H9 (cell line): ENCODE measurements at regions not wholly inside any gene's neighbourhood (a gene's known extent, or its start where the extent isn't known, plus 50 kb on each side); places are given as distances from the start of the nearest gene placed in this dataset.

Source experiments
- DNase-seq: peaks from one replicate; pipeline ENCODE4 v3.0.0-alpha.2; 2017
- H2AFZ ChIP-seq: one replicate; pipeline ENCODE4 v1.6.1; 2013; ENCODE audit warnings: mild to moderate bottlenecking, low read length, control low read depth, moderate library complexity
- H2AK5ac ChIP-seq: 2 replicates; pipeline ENCODE4 v1.6.1; 2013; ENCODE audit warnings: low read length, control low read depth, mixed read lengths; ENCODE audit not compliant: insufficient read length
- H2BK120ac ChIP-seq: one replicate; pipeline ENCODE4 v1.6.1; 2013; ENCODE audit warnings: low read depth, mild to moderate bottlenecking, low read length, control low read depth, inconsistent platforms; ENCODE audit not compliant: poor library complexity, severe bottlenecking
- H2BK12ac ChIP-seq: 2 replicates; pipeline ENCODE4 v1.6.1; 2013; ENCODE audit warnings: low read length, control low read depth, mixed read lengths, low read depth; ENCODE audit not compliant: insufficient read length
- H2BK15ac ChIP-seq: 2 replicates; pipeline ENCODE4 v1.6.1; 2013; ENCODE audit warnings: low read depth, low read length, control low read depth
- H2BK20ac ChIP-seq: one replicate; pipeline ENCODE4 v1.6.1; 2013; ENCODE audit warnings: low read depth, mild to moderate bottlenecking, low read length, control low read depth, inconsistent platforms; ENCODE audit not compliant: poor library complexity, severe bottlenecking
- H2BK5ac ChIP-seq: 2 replicates; pipeline ENCODE4 v1.6.1; 2013; ENCODE audit warnings: low read length, control low read depth, mixed read lengths; ENCODE audit not compliant: insufficient read length
- H3K14ac ChIP-seq: 2 replicates; pipeline ENCODE4 v1.6.1; 2013; ENCODE audit warnings: low read length, control low read depth; ENCODE audit not compliant: insufficient read depth
- H3K18ac ChIP-seq: 2 replicates; pipeline ENCODE4 v1.6.1; 2013; ENCODE audit warnings: low read depth, mild to moderate bottlenecking, mixed read lengths, low read length, control low read depth; ENCODE audit not compliant: insufficient read length
- H3K23ac ChIP-seq: 2 replicates; pipeline ENCODE4 v1.6.1; 2013; ENCODE audit warnings: low read length, control low read depth, mixed read lengths, low read depth; ENCODE audit not compliant: insufficient read length
- H3K23me2 ChIP-seq: 2 replicates; pipeline ENCODE4 v1.6.1; 2013; ENCODE audit warnings: low read depth, mild to moderate bottlenecking, mixed read lengths, low read length, control low read depth; ENCODE audit not compliant: insufficient read length, poor library complexity, severe bottlenecking
- H3K27ac ChIP-seq: 2 replicates; pipeline ENCODE4 v1.5.1; 2013; ENCODE audit warnings: low read length, control low read depth, mixed read lengths, low read depth; ENCODE audit not compliant: insufficient read length
- H3K27me3 ChIP-seq: 2 replicates; pipeline ENCODE4 v1.6.1; 2013; ENCODE audit warnings: low read length, control low read depth, inconsistent platforms; ENCODE audit not compliant: insufficient read depth
- H3K4ac ChIP-seq: 2 replicates; pipeline ENCODE4 v1.6.1; 2013; ENCODE audit warnings: low read depth, mild to moderate bottlenecking, control low read depth, inconsistent platforms, low read length, moderate library complexity
- H3K4me1 ChIP-seq: 2 replicates; pipeline ENCODE4 v1.6.1; 2013; ENCODE audit warnings: low read length, control low read depth, inconsistent platforms; ENCODE audit not compliant: insufficient read depth
- H3K4me2 ChIP-seq: 2 replicates; pipeline ENCODE4 v1.6.1; 2013; ENCODE audit warnings: low read length, control low read depth, mixed read lengths; ENCODE audit not compliant: insufficient read length, insufficient read depth
- H3K56ac ChIP-seq: 2 replicates; pipeline ENCODE4 v1.6.1; 2013; ENCODE audit warnings: low read depth, mild to moderate bottlenecking, mixed read lengths, low read length, control low read depth; ENCODE audit not compliant: insufficient read length
- H3K79me1 ChIP-seq: 2 replicates; pipeline ENCODE4 v1.6.1; 2013; ENCODE audit warnings: low read depth, mild to moderate bottlenecking, moderate library complexity, low read length, control low read depth, inconsistent platforms; ENCODE audit not compliant: insufficient read depth, poor library complexity, severe bottlenecking
- H3K79me2 ChIP-seq: 2 replicates; pipeline ENCODE4 v1.6.1; 2013; ENCODE audit warnings: low read length, control low read depth, inconsistent platforms; ENCODE audit not compliant: insufficient read depth
- H3K9ac ChIP-seq: 2 replicates; pipeline ENCODE4 v1.6.1; 2013; ENCODE audit warnings: low read length, control low read depth, mixed read lengths; ENCODE audit not compliant: insufficient read length; ENCODE audit errors: extremely low read depth
- H3K9me3 ChIP-seq: one replicate; pipeline ENCODE4 v1.6.1; 2013; ENCODE audit warnings: low read depth, low read length, inconsistent platforms; ENCODE audit not compliant: control insufficient read depth
- H3T11ph ChIP-seq: one replicate; pipeline ENCODE4 v1.6.1; 2013; ENCODE audit warnings: mild to moderate bottlenecking, low read length, control low read depth, inconsistent platforms
- H4K20me1 ChIP-seq: one replicate; pipeline ENCODE4 v1.6.1; 2013; ENCODE audit not compliant: control insufficient read depth, insufficient read length, insufficient read depth
- H4K5ac ChIP-seq: 2 replicates; pipeline ENCODE4 v1.6.1; 2013; ENCODE audit warnings: low read depth, mild to moderate bottlenecking, mixed read lengths, low read length, control low read depth; ENCODE audit not compliant: insufficient read length
- H4K8ac ChIP-seq: replicated peaks from 2 replicates; pipeline ENCODE4 v1.6.1; 2013; ENCODE audit warnings: low read length, control low read depth, mixed read lengths, low read depth; ENCODE audit not compliant: insufficient read length
- H4K91ac ChIP-seq: 2 replicates; pipeline ENCODE4 v1.6.1; 2013; ENCODE audit warnings: low read depth, mild to moderate bottlenecking, moderate library complexity, mixed read lengths, low read length, control low read depth; ENCODE audit not compliant: insufficient read length
- H3K27ac Mint-ChIP-seq, 3 experiments: 2 replicates in 2 of 3; 3 replicates in 1 of 3; pipeline ENCODE4 v1.8.0; 2020 to 2021; ENCODE audit warnings: mixed read lengths in 3 of 3, mild to moderate bottlenecking in 1 of 3, moderate library complexity in 1 of 3
- H3K27me3 Mint-ChIP-seq: 2 replicates; pipeline ENCODE4 v1.8.0; 2021; ENCODE audit warnings: low read depth, mild to moderate bottlenecking, moderate library complexity, mixed read lengths
- H3K36me3 Mint-ChIP-seq, 3 experiments: 2 replicates in 2 of 3; 3 replicates in 1 of 3; pipeline ENCODE4 v1.8.0; 2020 to 2021; ENCODE audit warnings: low read depth in 3 of 3, mixed read lengths in 3 of 3; ENCODE audit not compliant: insufficient read depth in 1 of 3
- H3K4me1 Mint-ChIP-seq, 2 experiments: 2 replicates each; pipeline ENCODE4 v1.8.0; 2020; ENCODE audit warnings: mixed read lengths in 2 of 2
- H3K4me3 Mint-ChIP-seq, 2 experiments: 2 replicates in 1 of 2; 3 replicates in 1 of 2; pipeline ENCODE4 v1.8.0; 2020 to 2021; ENCODE audit warnings: mild to moderate bottlenecking in 2 of 2, mixed read lengths in 2 of 2, moderate library complexity in 1 of 2
- H3K9me3 Mint-ChIP-seq, 2 experiments: 2 replicates in 1 of 2; 3 replicates in 1 of 2; pipeline ENCODE4 v1.8.0; 2020; ENCODE audit warnings: mild to moderate bottlenecking in 2 of 2, mixed read lengths in 2 of 2, moderate library complexity in 1 of 2
- CTCF ChIP-seq: fragments of 200-600 bp; sonication (generic); conservative IDR thresholded peaks from 3 replicates; pipeline ENCODE4 v1.8.0; 2021; ENCODE audit warnings: antibody characterized with exemption, mild to moderate bottlenecking
- WGBS: extraction: QIAGEN DNeasy Blood & Tissue Kit; methylation state at CpG from one replicate; pipeline ENCODE4 v1.1.7; 2013; ENCODE audit warnings: missing lambda C conversion rate, low lambda C conversion rate, mixed read lengths; ENCODE audit not compliant: insufficient read length; ENCODE audit errors: extremely low coverage; 5-methylcytosine and 5-hydroxymethylcytosine counted together

GRCh38 chr10:98331885-98332284 lies 63.9 kb upstream of the LOXL4 start:
- Histone ChIP-seq H3K56ac (no peak overlapping the region), H3K79me2 (no peaks in the 10 kb centered on the region), H3T11ph (no peak overlapping the region), H3K23me2 (no peaks in the 10 kb centered on the region), H2BK5ac (no peak overlapping the region), H4K8ac (no peak overlapping the region), H2BK120ac (no peak overlapping the region), H2BK12ac (no peak overlapping the region), H3K79me1 (no peaks in the 10 kb centered on the region), H4K20me1 (no peaks in the 10 kb centered on the region), H4K91ac (no peak overlapping the region), H3K4me2 (no peak overlapping the region), H2BK15ac (no peak overlapping the region), H3K9me3 (no peaks in the 10 kb centered on the region), H2BK20ac (no peak overlapping the region), H3K23ac (no peak overlapping the region), H3K27me3 (no peaks in the 10 kb centered on the region), H3K4ac (no peak overlapping the region), H3K9ac (no peak overlapping the region), H2AFZ (no peak overlapping the region), H3K4me1 (no peaks in the 10 kb centered on the region), H2AK5ac (no peak overlapping the region), H4K5ac (no peak overlapping the region), H3K27ac (no peak overlapping the region), H3K14ac (no peak overlapping the region), H3K18ac (no peak overlapping the region)
- Mint-ChIP-seq H3K27ac (no peak overlapping the region), H3K4me3 (no peak overlapping the region), H3K9me3 (peaks cover 0 to 6% of the 10 kb centered on the region in 2 experiments; a peak in 2 of 5 replicates), H3K36me3 (0 out of 7 replicates have a peak, but pooled peaks cover 0 to 6% (median 0%) of the 10 kb centered on the region in 3 experiments), H3K4me1 (peaks cover 6 to 7% of the 10 kb centered on the region in 2 experiments), H3K27me3 (no peaks in the 10 kb centered on the region; the same call in 1 of the 2 replicates)
- no CpG with 5 or more reads among the region's 6 CpGs for WGBS
- TF ChIP-seq CTCF: peak; percentile 81
- peak; percentile 85 for DNase-seq
